Ovary (tissue), 7 donors: ENCODE measurements at regions not wholly inside any gene's neighbourhood (a gene's known extent, or its start where the extent isn't known, plus 50 kb on each side); places are given as distances from the start of the nearest gene placed in this dataset.

Source experiments
- DNase-seq, 5 donors: peaks; one replicate each; pipeline ENCODE4 v3.0.0-alpha.2; 2019 to 2020
- H3K27ac ChIP-seq, 2 donors: fragments of 200-600 bp; one replicate each; pipeline versions ENCODE4 v1.5.1 to v1.8.0; 2019 to 2022
- H3K27me3 ChIP-seq: fragments of 200-600 bp; one replicate; pipeline ENCODE4 v1.8.0; 2022
- H3K36me3 ChIP-seq: fragments of 200-600 bp; sonication (generic); one replicate; pipeline ENCODE4 v1.5.1; 2019
- H3K4me1 ChIP-seq: one replicate; pipeline ENCODE4 v1.8.1; 2013; ENCODE audit warnings: mild to moderate bottlenecking, moderate library complexity; ENCODE audit not compliant: insufficient read depth
- H3K4me3 ChIP-seq: fragments of 200-600 bp; sonication (generic); one replicate; pipeline ENCODE4 v1.5.1; 2017
- H3K9me3 ChIP-seq, 2 donors: fragments of 200-600 bp in 1 of 2; sonication (generic) in 1 of 2; one replicate each; pipeline versions ENCODE4 v1.5.1 to v1.8.1; 2013 to 2019; ENCODE audit warnings: mild to moderate bottlenecking in 1 of 2, moderate library complexity in 1 of 2
- CTCF ChIP-seq, 3 donors: fragments of 450-650 bp in 2 of 3; fragments of 200-600 bp in 1 of 3; IDR thresholded peaks; one replicate each; pipeline versions ENCODE4 v1.5.1 to v1.8.0; 2016 to 2022; ENCODE audit warnings: antibody characterized with exemption in 3 of 3, mild to moderate bottlenecking in 1 of 3
- EP300 ChIP-seq: sonication (generic); formaldehyde crosslinking; IDR thresholded peaks from one replicate; pipeline ENCODE4 v1.6.1; 2017; ENCODE audit warnings: antibody characterized with exemption
- POLR2A ChIP-seq: fragments of 450-650 bp; IDR thresholded peaks from one replicate; pipeline ENCODE4 v1.6.1; 2017; ENCODE audit warnings: antibody characterized with exemption, mild to moderate bottlenecking, moderate library complexity
- WGBS, 3 donors: extraction: QIAGEN DNeasy Blood & Tissue Kit in 1 of 3; methylation state at CpG; one replicate each; pipeline versions ENCODE4 v1.1.5 to v1.1.7; 2013 to 2017; 5-methylcytosine and 5-hydroxymethylcytosine counted together
- intact Hi-C, 4 donors: fragments of 100-400 bp; cut with DNase I; formaldehyde crosslinking; loops; one replicate each; pipeline versions ENCODE4 v1.11.0 to v1.15.1; 2022 to 2023
- donor health status: DM: no; HTN: no; CAD: no; lungs with moderate emphysema.
- donor health status: DM: no; HTN: no; CAD: no.
- donor health status: Bipolar disorder and iron deficiency.
- donor health status: DM: no; HTN: no; CAD: no.
- donor health status: DM: yes; HTN: yes; CAD: no.

- no peak for DNase-seq
- WGBS, 3 donors = 63 to 68% (median 66%) methylated on average over 10 of the region's 10 CpGs
- no peaks in the 10 kb centered on the region for H3K4me1 ChIP-seq
- no peaks in the 10 kb centered on the region for H3K9me3 ChIP-seq
- no peaks in the 10 kb centered on the region for H3K36me3 ChIP-seq
- no peak overlapping the region for H3K27ac ChIP-seq
- intact Hi-C loops = no loop called here
- H3K27me3 ChIP-seq = no peaks in the 10 kb centered on the region
- no peak for TF ChIP-seq POLR2A
- no peak for TF ChIP-seq EP300
- TF ChIP-seq CTCF (IDR thresholded peaks at IDR 0.05) = no peak
- H3K4me3 ChIP-seq = no peak overlapping the region
These were observed 57.8 kb upstream of the GPR45 start for GRCh38 chr2:105183555-105184323.

GRCh38 chr2:105184420-105184819 is 57.1 kb upstream of the GPR45 start:
- no peak for DNase-seq
- WGBS, 3 donors = 73 to 78% (median 76%) methylated on average over 8 of the region's 8 CpGs
- intact Hi-C loops = no loop called here

GRCh38 chr2:105186967-105187498 is 54.5 kb upstream of the GPR45 start:
- H3K27me3 ChIP-seq = no peaks in the 10 kb centered on the region
- H3K4me3 ChIP-seq = no peak overlapping the region
- intact Hi-C loops = no loop called here
- H3K36me3 ChIP-seq = no peaks in the 10 kb centered on the region
- no peaks in the 10 kb centered on the region for H3K4me1 ChIP-seq
- no peak for DNase-seq
- no peak overlapping the region for H3K27ac ChIP-seq
- H3K9me3 ChIP-seq = no peaks in the 10 kb centered on the region
- no peak for TF ChIP-seq POLR2A
- no peak for TF ChIP-seq CTCF (IDR thresholded peaks at IDR 0.05)
- TF ChIP-seq EP300 = no peak
- 51 to 63% (median 52%) methylated on average over 6 of the region's 6 CpGs for WGBS, 3 donors

More at GRCh38 chr2:105184420-105184819, 57.1 kb upstream of the GPR45 start:
- TF ChIP-seq EP300 (no peak), POLR2A (no peak), CTCF (IDR thresholded peaks at IDR 0.05) (no peak)
- H3K4me1 ChIP-seq = no peaks in the 10 kb centered on the region
- H3K9me3 ChIP-seq = no peaks in the 10 kb centered on the region
- H3K36me3 ChIP-seq = no peaks in the 10 kb centered on the region
- H3K27ac ChIP-seq = no peak overlapping the region
- no peaks in the 10 kb centered on the region for H3K27me3 ChIP-seq
- no peak overlapping the region for H3K4me3 ChIP-seq

GRCh38 chr2:105187531-105187930 is 54.0 kb upstream of the GPR45 start:
- TF ChIP-seq POLR2A (no peak), EP300 (no peak), CTCF (IDR thresholded peaks at IDR 0.05) (no peak)
- H3K27me3 ChIP-seq = no peaks in the 10 kb centered on the region
- H3K9me3 ChIP-seq = no peaks in the 10 kb centered on the region
- DNase-seq = no peak
- H3K36me3 ChIP-seq = no peaks in the 10 kb centered on the region
- H3K27ac ChIP-seq = no peak overlapping the region
- H3K4me1 ChIP-seq = no peaks in the 10 kb centered on the region
- 41 to 47% (median 43%) methylated on average over 7 of the region's 7 CpGs for WGBS, 3 donors
- H3K4me3 ChIP-seq = no peak overlapping the region
- intact Hi-C loops = no loop called here
